ENCODE measurements at regions not wholly inside any gene's neighbourhood (a gene's known extent, or its start where the extent isn't known, plus 50 kb on each side); places are given as distances from the start of the nearest gene placed in this dataset.

DNA sequence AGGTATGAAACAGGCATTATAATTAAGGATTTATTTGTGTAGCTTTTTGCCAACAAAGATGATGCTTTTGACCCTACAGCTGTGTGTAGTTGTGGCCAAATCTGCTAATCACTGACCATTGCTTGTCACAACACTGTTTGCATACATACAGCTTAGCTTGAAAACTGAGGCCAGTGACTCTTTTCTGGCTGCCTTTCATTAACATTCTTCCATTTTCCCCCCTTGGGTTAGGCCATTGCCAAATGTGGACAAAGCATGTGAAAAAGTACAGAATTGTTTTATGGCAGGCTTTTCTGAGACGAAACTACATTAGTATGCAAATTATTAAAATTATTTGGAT, 263.3 kb downstream of the SLC16A7 start:
- no peaks in the 10 kb centered on the region for H3K9me2 ChIP-seq (ENCODE audit: insufficient read depth)
- DNase-seq (ENCODE audit: low read depth, low spot score) (no peak), ATAC-seq (no peak)
- intact Hi-C loops (cut with micrococcal nuclease) = no loop called here
- H2AFZ ChIP-seq (ENCODE audit: low read depth, low read length, poor library complexity, severe bottlenecking) = no peak overlapping the region
- H3K36me3 ChIP-seq (ENCODE audit: control insufficient read depth in 1 of 2, insufficient read depth in 2 of 2, low read length in 2 of 2) = no peaks in the 10 kb centered on the region
- no peak for TF ChIP-seq ZFX (IDR thresholded peaks at IDR 0.05)
- no peak for TF ChIP-seq YY1 (IDR thresholded peaks at IDR 0.05; ENCODE audit: extremely low read depth, insufficient replicate concordance, low read depth, low read length)
- no peak for TF ChIP-seq POLR2AphosphoS5 (IDR thresholded peaks at IDR 0.05; ENCODE audit: low read depth, low read length)
- no peak for TF ChIP-seq SP1 (IDR thresholded peaks at IDR 0.05; ENCODE audit: low read depth)
- no peak for TF ChIP-seq EGR1 (IDR thresholded peaks at IDR 0.05; ENCODE audit: low read depth)
- no peak for TF ChIP-seq CBX3 (IDR thresholded peaks at IDR 0.05; ENCODE audit: low read depth)
- no peak for TF ChIP-seq EZH2 (IDR thresholded peaks at IDR 0.05)
- TF ChIP-seq POLR2A (IDR thresholded peaks at IDR 0.05; ENCODE audit: borderline replicate concordance, extremely low read depth, insufficient read depth, insufficient read length) = no peak
- TF ChIP-seq, protein P1, sequence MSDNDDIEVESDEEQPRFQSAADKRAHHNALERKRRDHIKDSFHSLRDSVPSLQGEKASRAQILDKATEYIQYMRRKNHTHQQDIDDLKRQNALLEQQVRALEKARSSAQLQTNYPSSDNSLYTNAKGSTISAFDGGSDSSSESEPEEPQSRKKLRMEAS (IDR thresholded peaks at IDR 0.05) = no peak
- TF ChIP-seq TCF7L2 (IDR thresholded peaks at IDR 0.05; ENCODE audit: borderline replicate concordance, extremely low read depth, insufficient read depth, insufficient read length) = no peak
- no peak for TF ChIP-seq ZBTB33 (IDR thresholded peaks at IDR 0.05; ENCODE audit: extremely low read depth, insufficient replicate concordance, low read length)
- no peak for TF ChIP-seq JUND (IDR thresholded peaks at IDR 0.05)
- TF ChIP-seq EZH2phosphoT487 (IDR thresholded peaks at IDR 0.05; ENCODE audit: borderline replicate concordance) = no peak
- no peaks in the 10 kb centered on the region for H3K79me2 ChIP-seq (ENCODE audit: insufficient read depth, low read length)
- ChIA-PET POLR2A (no interaction called here), RAD21 (ENCODE audit: low non-redundant PET in 1 of 2, low total read pairs in 2 of 2, uncharacterized antibody in 2 of 2, unreplicated experiment in 2 of 2) (no interaction called here), CTCF (no interaction called here)
- no peaks in the 10 kb centered on the region for H3K27me3 ChIP-seq (ENCODE audit: insufficient read depth, low read length)
- H3K4me2 ChIP-seq (ENCODE audit: low read length) = no peak overlapping the region
- no peak overlapping the region for H3K27ac ChIP-seq (ENCODE audit: low read depth, low read length)
- no peaks in the 10 kb centered on the region for H3K4me1 ChIP-seq (ENCODE audit: control insufficient read depth in 1 of 2, insufficient read depth in 2 of 2, low read length in 2 of 2)
- no peak overlapping the region for H3K9ac ChIP-seq (ENCODE audit: low read length)
- no peaks in the 10 kb centered on the region for H3K9me3 ChIP-seq (ENCODE audit: control insufficient read depth in 1 of 2, insufficient read depth in 1 of 2, low read depth in 1 of 2, low read length in 2 of 2)
- BruUV-seq (replicated peaks) = no TSS peak
- H4K20me1 ChIP-seq (ENCODE audit: insufficient read depth) = no peaks in the 10 kb centered on the region
- no peak overlapping the region for H3K4me3 ChIP-seq (replicated peaks in 1 of 2; ENCODE audit: low read depth in 1 of 2, low read length in 2 of 2)
